GM10266 (cell line): ENCODE measurements at regions not wholly inside any gene's neighbourhood (a gene's known extent, or its start where the extent isn't known, plus 50 kb on each side); places are given as distances from the start of the nearest gene placed in this dataset.
"Not testable (repeated sequence)": the region's sequence is repeated elsewhere in the genome, so short reads cannot be mapped to it uniquely, and the experiment has no call there.

Source experiments
- DNase-seq: peaks from one replicate; pipeline ENCODE4 v3.0.0; 2012; ENCODE audit errors: extremely low spot score
- CTCF ChIP-seq: IDR thresholded peaks from 2 replicates; pipeline ENCODE4 v1.5.1; 2012; ENCODE audit warnings: mild to moderate bottlenecking, low read depth; ENCODE audit not compliant: control insufficient read depth, insufficient read depth; ENCODE audit errors: missing control alignments

GRCh38 chr7:42560866-42561265 lies 323.9 kb upstream of the GLI3 start:
- no peak for TF ChIP-seq CTCF
- no peak for DNase-seq

- DNase-seq, result not testable (repeated sequence)
Observed at GRCh38 chr7:42554932-42555331, 317.9 kb upstream of the GLI3 start.

GRCh38 chr7:42552227-42552626 lies 315.2 kb upstream of the GLI3 start:
- DNase-seq, result no peak
- TF ChIP-seq CTCF, result no peak

- DNase-seq, result no peak
- TF ChIP-seq CTCF, result no peak
Observed at GRCh38 chr7:42550706-42551470, 313.9 kb upstream of the GLI3 start.

- no peak for DNase-seq
- no peak for TF ChIP-seq CTCF
Observed at GRCh38 chr7:42549866-42550485, 313.0 kb upstream of the GLI3 start.

GRCh38 chr7:42548816-42549611 lies 312.0 kb upstream of the GLI3 start:
- DNase-seq, result no peak
- TF ChIP-seq CTCF, result no peak

GRCh38 chr7:42545049-42545724 lies 308.2 kb upstream of the GLI3 start:
- no peak for DNase-seq
- TF ChIP-seq CTCF, result no peak
